ENCODE measurements at regions not wholly inside any gene's neighbourhood (a gene's known extent, or its start where the extent isn't known, plus 50 kb on each side); places are given as distances from the start of the nearest gene placed in this dataset.
"Not testable (repeated sequence)": the region's sequence is repeated elsewhere in the genome, so short reads cannot be mapped to it uniquely, and the experiment has no call there.

DNA sequence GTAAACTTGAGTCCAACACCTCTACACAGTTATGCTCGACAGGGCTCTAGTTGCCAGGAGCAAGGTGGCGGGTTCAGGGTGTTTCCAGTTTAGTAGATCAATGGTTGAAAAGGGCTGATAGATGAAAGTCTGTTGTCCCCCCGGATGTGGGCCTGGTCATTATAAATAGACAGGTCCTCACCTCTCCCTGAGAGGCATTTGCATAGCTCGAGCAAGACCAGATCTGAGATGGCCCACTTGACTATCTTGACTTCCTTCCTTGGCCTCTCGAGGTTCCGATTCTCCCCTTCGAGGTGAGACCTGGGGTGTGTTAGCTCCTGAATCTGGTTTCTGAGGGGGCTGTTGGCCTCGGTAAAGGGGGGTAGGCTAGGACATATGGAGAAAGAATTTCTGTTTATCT is 54.1 kb upstream of the RBMX start:
- TF ChIP-seq CTCF (conservative IDR thresholded peaks at IDR 0.05; ENCODE audit: low read length); EZH2phosphoT487 (IDR thresholded peaks at IDR 0.05; ENCODE audit: borderline replicate concordance, low read depth, low read length): not testable (repeated sequence)
